Duodenal mucosa (tissue), 2 donors: ENCODE measurements at regions not wholly inside any gene's neighbourhood (a gene's known extent, or its start where the extent isn't known, plus 50 kb on each side); places are given as distances from the start of the nearest gene placed in this dataset.
A peak's percentile ranks its signal among the peaks of the same experiment; 100 is the strongest.

Experiments
- H3K27ac ChIP-seq: one replicate; pipeline ENCODE4 v1.7.0; 2013; ENCODE audit warnings: low read depth, low read length
- H3K27me3 ChIP-seq, 2 donors: one replicate each; pipeline ENCODE4 v1.7.0; 2013; ENCODE audit warnings: low read length in 2 of 2, control low read depth in 1 of 2; ENCODE audit not compliant: insufficient read depth in 2 of 2, control insufficient read depth in 1 of 2
- H3K36me3 ChIP-seq, 2 donors: one replicate each; pipeline ENCODE4 v1.7.0; 2013; ENCODE audit warnings: low read length in 2 of 2, control low read depth in 1 of 2; ENCODE audit not compliant: insufficient read depth in 2 of 2, control insufficient read depth in 1 of 2
- H3K4me1 ChIP-seq, 2 donors: one replicate each; pipeline ENCODE4 v1.7.0; 2013; ENCODE audit warnings: low read length in 2 of 2, control low read depth in 1 of 2; ENCODE audit not compliant: insufficient read depth in 2 of 2, control insufficient read depth in 1 of 2
- H3K4me3 ChIP-seq, 2 donors: one replicate each; pipeline ENCODE4 v1.7.0; 2013; ENCODE audit warnings: low read length in 2 of 2, low read depth in 1 of 2
- H3K9ac ChIP-seq, 2 donors: one replicate each; pipeline ENCODE4 v1.7.0; 2013; ENCODE audit warnings: low read length in 2 of 2, low read depth in 1 of 2
- H3K9me3 ChIP-seq, 2 donors: one replicate each; pipeline ENCODE4 v1.7.0; 2013; ENCODE audit warnings: low read length in 2 of 2, control low read depth in 1 of 2; ENCODE audit not compliant: control insufficient read depth in 1 of 2

- Histone ChIP-seq H3K4me1 (peaks cover 11 to 27% of the 10 kb centered on the region in 2 donors), H3K36me3 (no peaks in the 10 kb centered on the region), H3K9ac (no peak overlapping the region), H3K9me3 (no peaks in the 10 kb centered on the region), H3K4me3 (no peak overlapping the region), H3K27me3 (no peaks in the 10 kb centered on the region), H3K27ac (no peak overlapping the region)
Measured at GRCh38 chr9:117491491-117491890, 76.6 kb upstream of the ASTN2 start.

DNA sequence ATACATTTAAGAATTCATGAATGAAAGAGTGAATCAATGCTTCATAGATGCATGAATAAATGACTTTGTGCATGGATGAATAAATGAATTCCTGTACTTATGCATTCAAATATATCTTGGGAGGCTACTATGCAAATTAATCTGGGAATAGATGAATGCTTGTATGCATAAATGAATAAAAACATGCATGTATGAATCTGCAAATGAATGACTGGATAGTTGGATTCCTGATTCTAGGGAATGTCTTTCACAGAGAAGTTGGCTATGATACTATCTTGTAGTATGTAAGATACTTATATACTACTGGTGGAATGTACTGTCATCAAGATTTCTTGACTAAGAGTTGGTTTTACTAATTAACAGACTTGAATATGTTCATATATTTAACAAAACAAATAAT lies 75.3 kb upstream of the ASTN2 start:
- peaks cover 11 to 27% of the 10 kb centered on the region in 2 donors for H3K4me1 ChIP-seq
- no peaks in the 10 kb centered on the region for H3K9me3 ChIP-seq
- no peak overlapping the region for H3K9ac ChIP-seq
- no peaks in the 10 kb centered on the region for H3K36me3 ChIP-seq
- no peaks in the 10 kb centered on the region for H3K27me3 ChIP-seq
- H3K4me3 ChIP-seq = no peak overlapping the region
- H3K27ac ChIP-seq = no peak overlapping the region

GRCh38 chr9:117488659-117489058 lies 73.8 kb upstream of the ASTN2 start:
- Histone ChIP-seq H3K9me3 (no peaks in the 10 kb centered on the region), H3K9ac (no peak overlapping the region), H3K27me3 (no peaks in the 10 kb centered on the region), H3K4me3 (no peak overlapping the region), H3K27ac (no peak overlapping the region), H3K36me3 (no peaks in the 10 kb centered on the region), H3K4me1 (peaks cover 11 to 27% of the 10 kb centered on the region in 2 donors)

GRCh38 chr9:117487555-117488175 lies 72.8 kb upstream of the ASTN2 start:
- Histone ChIP-seq H3K27ac (no peak overlapping the region), H3K4me1 (peaks cover 11 to 27% of the 10 kb centered on the region in 2 donors), H3K4me3 (peak overlapping the region in 1 of 2 donors; percentile 48), H3K9me3 (no peaks in the 10 kb centered on the region), H3K36me3 (no peaks in the 10 kb centered on the region), H3K9ac (peak overlapping the region in 1 of 2 donors; percentile 38), H3K27me3 (no peaks in the 10 kb centered on the region)

DNA sequence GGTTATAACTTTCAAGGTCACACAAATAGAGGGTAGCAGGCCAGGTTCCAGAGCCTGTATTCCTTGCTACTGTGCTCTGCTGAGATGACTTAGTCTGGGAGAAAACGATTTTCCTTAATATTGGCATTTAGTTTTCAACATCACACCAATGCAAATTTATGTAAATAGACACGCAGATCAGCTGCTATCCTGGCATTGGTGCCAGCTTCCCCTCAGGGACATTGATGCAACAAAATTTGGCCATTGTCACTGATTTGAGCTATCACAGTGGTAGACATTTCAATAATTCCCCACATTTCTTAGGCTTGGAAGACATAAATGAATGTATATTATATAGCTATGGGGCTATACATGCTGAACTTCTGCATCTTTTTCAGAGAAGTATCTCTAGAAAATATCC lies 71.6 kb upstream of the ASTN2 start:
- Histone ChIP-seq H3K4me3 (no peak overlapping the region), H3K36me3 (no peaks in the 10 kb centered on the region), H3K9ac (no peak overlapping the region), H3K27ac (no peak overlapping the region), H3K27me3 (no peaks in the 10 kb centered on the region), H3K4me1 (peaks cover 0 to 16% of the 10 kb centered on the region in 2 donors), H3K9me3 (no peaks in the 10 kb centered on the region)

DNA sequence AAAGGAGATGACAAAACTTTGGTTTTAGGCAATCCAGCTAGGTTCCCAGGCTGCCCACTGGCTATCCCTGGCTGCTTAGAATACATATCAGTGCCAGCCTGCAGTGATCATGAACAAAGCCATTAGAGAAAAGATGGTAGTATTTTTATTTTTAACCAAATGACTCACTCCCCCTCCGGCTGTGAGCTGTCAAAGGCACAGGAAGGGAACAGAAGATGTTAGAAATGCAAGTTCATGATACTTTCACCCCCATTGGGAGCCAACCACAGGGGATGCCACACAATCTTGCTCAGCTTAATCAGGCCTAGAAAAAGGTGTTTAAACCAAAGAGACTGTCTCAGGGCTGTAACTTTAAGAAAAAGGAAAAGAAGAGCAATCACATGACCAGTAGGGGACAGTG lies 70.3 kb upstream of the ASTN2 start:
- Histone ChIP-seq H3K9ac (no peak overlapping the region), H3K36me3 (no peaks in the 10 kb centered on the region), H3K4me3 (no peak overlapping the region), H3K27ac (no peak overlapping the region), H3K4me1 (peaks cover 0 to 8% of the 10 kb centered on the region in 2 donors), H3K27me3 (no peaks in the 10 kb centered on the region), H3K9me3 (no peaks in the 10 kb centered on the region)

DNA sequence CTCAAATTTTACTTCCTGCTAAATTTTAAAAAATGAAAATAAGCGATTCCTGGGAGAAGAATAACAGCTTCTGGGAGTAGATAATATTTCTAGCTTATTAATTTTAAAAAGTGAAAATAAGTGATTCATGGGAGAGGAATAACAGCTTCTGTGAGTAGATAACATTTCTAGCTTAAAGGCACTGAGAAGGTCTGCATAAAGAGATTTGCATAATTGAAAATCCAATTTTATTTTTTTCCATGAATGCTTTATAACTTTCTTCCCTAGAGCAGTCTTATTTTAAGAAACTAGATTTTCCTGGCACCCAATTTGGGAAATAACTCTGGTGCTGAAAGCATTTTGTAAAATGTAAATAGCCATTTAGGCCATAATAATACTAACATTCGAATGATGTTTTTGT lies 65.9 kb upstream of the ASTN2 start:
- no peaks in the 10 kb centered on the region for H3K36me3 ChIP-seq
- H3K4me1 ChIP-seq = no peaks in the 10 kb centered on the region
- H3K4me3 ChIP-seq = no peak overlapping the region
- no peaks in the 10 kb centered on the region for H3K9me3 ChIP-seq
- no peak overlapping the region for H3K27ac ChIP-seq
- H3K9ac ChIP-seq = no peak overlapping the region
- H3K27me3 ChIP-seq = no peaks in the 10 kb centered on the region

GRCh38 chr9:117480253-117480652 lies 65.4 kb upstream of the ASTN2 start:
- Histone ChIP-seq H3K27me3 (no peaks in the 10 kb centered on the region), H3K36me3 (no peaks in the 10 kb centered on the region), H3K4me3 (no peak overlapping the region), H3K9me3 (no peaks in the 10 kb centered on the region), H3K27ac (no peak overlapping the region), H3K4me1 (no peaks in the 10 kb centered on the region), H3K9ac (no peak overlapping the region)

GRCh38 chr9:117473293-117473692 lies 58.4 kb upstream of the ASTN2 start:
- no peaks in the 10 kb centered on the region for H3K4me1 ChIP-seq
- H3K4me3 ChIP-seq = no peak overlapping the region
- H3K27ac ChIP-seq = no peak overlapping the region
- no peaks in the 10 kb centered on the region for H3K36me3 ChIP-seq
- H3K27me3 ChIP-seq = no peaks in the 10 kb centered on the region
- H3K9ac ChIP-seq = no peak overlapping the region
- no peaks in the 10 kb centered on the region for H3K9me3 ChIP-seq

DNA sequence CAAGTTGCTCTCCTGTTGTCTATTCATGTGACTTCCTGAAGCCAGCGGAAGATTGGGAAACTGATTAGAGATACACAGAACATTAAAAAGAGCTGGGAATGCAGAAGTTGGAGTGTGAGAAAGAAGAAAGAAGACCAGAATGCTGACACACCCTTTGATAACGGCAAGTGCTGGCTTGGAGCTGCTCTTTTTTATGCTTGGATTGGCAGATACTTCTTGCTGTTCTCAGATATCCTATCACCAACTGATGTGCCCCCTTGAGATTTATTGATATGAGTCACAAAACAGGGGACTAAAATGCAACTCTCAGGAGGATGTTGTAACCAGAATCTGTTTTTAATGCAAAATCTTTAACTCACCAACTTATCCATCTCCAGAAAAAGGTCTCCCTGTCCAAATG lies 56.0 kb upstream of the ASTN2 start:
- Histone ChIP-seq H3K9ac (no peak overlapping the region), H3K27me3 (no peaks in the 10 kb centered on the region), H3K27ac (no peak overlapping the region), H3K36me3 (no peaks in the 10 kb centered on the region), H3K4me1 (no peaks in the 10 kb centered on the region), H3K4me3 (no peak overlapping the region), H3K9me3 (no peaks in the 10 kb centered on the region)

DNA sequence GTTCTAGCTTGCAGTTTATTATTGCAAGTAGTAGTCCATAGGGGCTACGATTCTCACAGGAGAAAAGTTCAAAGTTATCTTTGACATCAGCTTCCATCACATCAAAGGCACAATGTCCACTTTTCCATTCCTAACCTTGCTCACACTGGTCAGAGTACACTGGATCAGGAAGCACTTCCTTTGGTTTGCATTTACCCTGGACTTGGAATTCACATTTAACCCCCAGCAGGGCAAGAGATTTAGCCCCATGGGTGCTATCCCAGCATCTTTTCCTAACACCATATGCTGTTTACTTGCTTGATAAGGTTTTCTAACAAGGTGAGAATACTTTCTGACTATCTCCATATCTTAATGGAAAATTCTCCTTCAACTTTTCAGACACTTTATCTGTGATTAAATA lies 55.6 kb upstream of the ASTN2 start:
- H3K9me3 ChIP-seq = no peaks in the 10 kb centered on the region
- H3K27ac ChIP-seq = no peak overlapping the region
- no peaks in the 10 kb centered on the region for H3K36me3 ChIP-seq
- H3K4me3 ChIP-seq = no peak overlapping the region
- H3K9ac ChIP-seq = no peak overlapping the region
- H3K4me1 ChIP-seq = no peaks in the 10 kb centered on the region
- H3K27me3 ChIP-seq = no peaks in the 10 kb centered on the region
